ENCODE measurements at regions not wholly inside any gene's neighbourhood (a gene's known extent, or its start where the extent isn't known, plus 50 kb on each side); places are given as distances from the start of the nearest gene placed in this dataset.
"Not testable (repeated sequence)": the region's sequence is repeated elsewhere in the genome, so short reads cannot be mapped to it uniquely, and the experiment has no call there.

DNA sequence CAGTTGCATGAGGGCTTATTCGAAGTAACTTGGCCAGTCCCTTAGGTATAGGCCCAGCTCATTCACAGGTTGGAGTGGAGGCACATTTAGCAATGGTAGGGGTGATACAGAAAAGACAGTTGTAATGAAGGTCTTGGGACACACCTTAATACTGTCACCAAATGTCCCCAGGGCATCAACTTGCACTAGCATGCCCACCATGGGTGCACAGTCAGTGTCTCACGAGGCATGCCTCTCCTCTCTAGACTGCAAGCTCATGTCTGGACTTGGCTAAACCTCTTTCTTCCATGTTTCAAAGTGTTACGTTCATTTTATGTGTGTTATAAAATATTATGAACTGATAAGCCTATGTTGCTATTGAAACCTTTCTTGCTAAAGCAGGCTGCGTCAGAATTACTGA is 124.0 kb upstream of the ECI2 start:
- intact Hi-C loops (cut with DNase I): no loop called here
- H3K4me3 ChIP-seq (ENCODE audit: low read length in 2 of 2): no peak overlapping the region
- DNase-seq (no peak), ATAC-seq (ENCODE audit: low FRiP score) (no peak)
- H3K36me3 ChIP-seq (ENCODE audit: control insufficient read depth in 1 of 2, insufficient read depth in 2 of 2, low read length in 1 of 2): no peaks in the 10 kb centered on the region
- H3K4me1 ChIP-seq (ENCODE audit: control insufficient read depth in 1 of 2, insufficient read depth in 2 of 2, low read length in 2 of 2): no peaks in the 10 kb centered on the region
- H3K27me3 ChIP-seq (ENCODE audit: control insufficient read depth in 1 of 2, insufficient read depth in 2 of 2, low read length in 1 of 2): no peaks in the 10 kb centered on the region
- 79 to 88% methylated on average over 4 of the region's 4 CpGs for WGBS, 2 donors
- no peaks in the 10 kb centered on the region for H3K9me3 ChIP-seq (ENCODE audit: control insufficient read depth, low read length)
- no peak overlapping the region for H3K27ac ChIP-seq (ENCODE audit: low read depth in 1 of 2, low read length in 2 of 2)

DNA sequence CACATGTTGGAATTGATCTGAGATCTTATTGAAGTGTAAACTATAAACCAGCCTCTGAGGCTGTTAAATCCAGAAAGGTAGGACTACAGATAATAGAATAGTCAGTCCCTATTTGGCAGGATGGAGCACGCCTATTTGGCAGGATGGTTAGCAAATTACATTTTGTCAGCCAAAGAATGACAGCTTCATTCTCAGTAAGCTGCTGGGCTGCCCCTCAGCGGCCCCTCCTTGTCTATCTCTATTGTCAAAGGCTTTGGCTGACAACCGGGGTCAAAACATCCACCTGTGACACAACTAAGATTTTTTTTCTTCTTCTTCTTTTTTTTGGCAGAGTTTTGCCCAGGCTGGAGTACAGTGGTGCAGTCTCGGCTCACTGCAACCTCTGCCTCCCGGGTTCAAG is 123.4 kb upstream of the ECI2 start:
- H3K9me3 ChIP-seq (ENCODE audit: control insufficient read depth, low read length): no peaks in the 10 kb centered on the region
- no peaks in the 10 kb centered on the region for H3K27me3 ChIP-seq (ENCODE audit: control insufficient read depth in 1 of 2, insufficient read depth in 2 of 2, low read length in 1 of 2)
- H3K4me1 ChIP-seq (ENCODE audit: control insufficient read depth in 1 of 2, insufficient read depth in 2 of 2, low read length in 2 of 2): no peaks in the 10 kb centered on the region
- no peaks in the 10 kb centered on the region for H3K36me3 ChIP-seq (ENCODE audit: control insufficient read depth in 1 of 2, insufficient read depth in 2 of 2, low read length in 1 of 2)
- ATAC-seq (ENCODE audit: low FRiP score) (no peak), DNase-seq (no peak)
- no peak overlapping the region for H3K4me3 ChIP-seq (ENCODE audit: low read length in 2 of 2)
- intact Hi-C loops (cut with DNase I): no loop called here
- 92 to 93% methylated on average over 5 of the region's 5 CpGs for WGBS, 2 donors
- H3K27ac ChIP-seq (ENCODE audit: low read depth in 1 of 2, low read length in 2 of 2): no peak overlapping the region

DNA sequence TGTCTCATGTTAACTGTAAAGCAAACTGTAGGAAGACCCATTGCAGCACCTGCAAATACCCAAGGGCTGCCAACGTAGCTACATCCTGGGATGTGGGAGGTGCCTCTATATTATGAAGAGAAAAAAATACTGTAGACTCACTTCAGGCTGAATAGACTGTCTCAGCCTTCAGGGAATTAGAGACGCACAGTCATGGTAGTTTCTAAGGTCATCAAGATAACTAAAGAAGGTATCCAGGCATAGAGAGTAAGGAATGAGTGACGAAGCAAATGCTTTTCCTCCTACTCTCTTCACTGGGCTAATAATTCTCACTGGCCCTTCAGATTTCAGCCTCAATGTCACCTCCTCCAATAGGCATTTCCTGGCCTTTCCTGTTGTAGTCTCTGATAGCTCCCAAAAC is 121.6 kb upstream of the ECI2 start:
- DNase-seq (no peak), ATAC-seq (ENCODE audit: low FRiP score) (no peak)
- H3K27ac ChIP-seq (ENCODE audit: low read depth in 1 of 2, low read length in 2 of 2): no peak overlapping the region
- no peaks in the 10 kb centered on the region for H3K4me1 ChIP-seq (ENCODE audit: control insufficient read depth in 1 of 2, insufficient read depth in 2 of 2, low read length in 2 of 2)
- no peak overlapping the region for H3K4me3 ChIP-seq (ENCODE audit: low read length in 2 of 2)
- intact Hi-C loops (cut with DNase I): no loop called here
- no peaks in the 10 kb centered on the region for H3K27me3 ChIP-seq (ENCODE audit: control insufficient read depth in 1 of 2, insufficient read depth in 2 of 2, low read length in 1 of 2)
- H3K9me3 ChIP-seq (ENCODE audit: control insufficient read depth, low read length): no peaks in the 10 kb centered on the region
- WGBS, 2 donors: 90 to 92% methylated on average over 3 of the region's 3 CpGs
- no peaks in the 10 kb centered on the region for H3K36me3 ChIP-seq (ENCODE audit: control insufficient read depth in 1 of 2, insufficient read depth in 2 of 2, low read length in 1 of 2)

DNA sequence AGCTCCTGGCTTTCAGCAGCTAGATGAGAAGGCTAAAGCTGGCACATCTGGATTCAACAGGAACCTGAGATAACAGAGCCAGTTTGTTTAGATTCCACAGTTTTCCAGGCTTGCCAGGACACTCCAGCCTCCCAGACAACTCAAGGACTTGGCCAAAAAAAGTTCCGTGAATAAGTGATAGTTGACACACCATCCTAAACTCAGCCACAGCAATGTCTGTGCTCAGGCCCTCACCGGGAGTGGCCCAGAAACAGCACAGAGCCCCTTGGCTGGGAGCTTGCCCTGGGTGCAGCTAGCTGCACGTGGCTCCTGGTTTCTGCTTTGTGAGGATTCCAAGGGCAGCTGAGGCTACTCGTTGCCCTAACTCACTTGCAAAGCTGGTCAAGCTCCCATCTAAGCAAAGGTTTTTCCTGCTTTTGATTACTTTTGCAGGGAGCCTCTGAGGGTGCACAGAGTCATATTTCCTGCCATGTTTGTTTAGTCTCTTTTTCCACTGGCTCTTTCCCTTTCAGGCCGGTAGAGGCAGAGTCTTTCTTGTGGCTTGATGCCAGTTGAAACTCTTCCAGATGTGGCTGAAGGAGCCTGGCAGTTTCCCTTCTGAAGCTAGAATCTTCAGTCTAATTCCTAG is 118.3 kb upstream of the ECI2 start:
- Histone ChIP-seq H3K9me3 (ENCODE audit: control insufficient read depth, low read length) (no peaks in the 10 kb centered on the region), H3K36me3 (ENCODE audit: control insufficient read depth in 1 of 2, insufficient read depth in 2 of 2, low read length in 1 of 2) (no peaks in the 10 kb centered on the region), H3K4me1 (ENCODE audit: control insufficient read depth in 1 of 2, insufficient read depth in 2 of 2, low read length in 2 of 2) (no peaks in the 10 kb centered on the region), H3K27me3 (ENCODE audit: control insufficient read depth in 1 of 2, insufficient read depth in 2 of 2, low read length in 1 of 2) (no peaks in the 10 kb centered on the region), H3K4me3 (ENCODE audit: low read length in 2 of 2) (no peak overlapping the region), H3K27ac (ENCODE audit: low read depth in 1 of 2, low read length in 2 of 2) (peak overlapping the region in 1 of 2 donors; percentile 25)
- 0 to 4% methylated on average over 5 of the region's 5 CpGs for WGBS, 2 donors
- ATAC-seq (ENCODE audit: low FRiP score): peak; percentile 52
- intact Hi-C loops (cut with DNase I): no loop called here
- DNase-seq: peak in 1 of 2 donors; percentile 48

DNA sequence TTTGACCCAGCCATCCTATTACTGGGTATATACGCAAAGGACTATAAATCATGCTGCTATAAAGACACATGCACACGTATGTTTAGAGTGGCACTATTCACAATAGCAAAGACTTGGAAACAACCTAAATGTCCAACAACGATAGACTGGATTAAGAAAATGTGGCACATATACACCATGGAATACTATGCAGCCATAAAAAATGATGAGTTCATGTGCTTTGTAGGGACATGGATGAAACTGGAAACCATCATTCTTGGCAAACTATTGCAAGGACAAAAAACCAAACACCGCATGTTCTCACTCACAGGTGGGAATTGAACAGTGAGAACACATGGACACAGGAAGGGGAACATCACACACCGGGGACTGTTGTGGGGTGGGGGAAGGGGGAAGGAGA is 117.1 kb upstream of the ECI2 start:
- ATAC-seq (ENCODE audit: low FRiP score); H3K27me3 ChIP-seq (ENCODE audit: control insufficient read depth in 1 of 2, insufficient read depth in 2 of 2, low read length in 1 of 2); H3K4me3 ChIP-seq (ENCODE audit: low read length in 2 of 2); H3K9me3 ChIP-seq (ENCODE audit: control insufficient read depth, low read length); DNase-seq; H3K27ac ChIP-seq (ENCODE audit: low read depth in 1 of 2, low read length in 2 of 2); intact Hi-C loops (cut with DNase I); H3K36me3 ChIP-seq (ENCODE audit: control insufficient read depth in 1 of 2, insufficient read depth in 2 of 2, low read length in 1 of 2); H3K4me1 ChIP-seq (ENCODE audit: control insufficient read depth in 1 of 2, insufficient read depth in 2 of 2, low read length in 2 of 2): not testable (repeated sequence)
- WGBS, 2 donors: 95 to 98% methylated on average over 5 of the region's 5 CpGs

DNA sequence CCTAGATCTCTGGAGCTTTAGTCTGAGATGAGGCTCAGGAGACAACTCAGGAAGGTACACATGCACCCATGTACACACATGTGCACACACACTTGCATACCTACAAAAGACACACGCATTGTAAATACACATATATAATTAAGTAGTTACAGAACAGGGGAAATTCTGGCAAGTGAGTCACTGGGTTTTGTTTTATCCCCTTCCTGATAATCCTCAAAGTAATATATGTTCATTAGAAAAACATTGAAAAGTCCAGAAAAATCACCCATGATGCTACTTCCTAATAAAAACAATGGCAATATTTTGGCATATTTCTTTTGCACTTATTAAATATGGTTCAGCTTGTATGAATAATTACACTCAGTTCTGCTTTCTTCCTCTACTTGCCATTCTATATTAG is 115.3 kb upstream of the ECI2 start:
- intact Hi-C loops (cut with DNase I): no loop called here
- ATAC-seq (ENCODE audit: low FRiP score) (no peak), DNase-seq (no peak)
- Histone ChIP-seq H3K4me3 (ENCODE audit: low read length in 2 of 2) (no peak overlapping the region), H3K36me3 (ENCODE audit: control insufficient read depth in 1 of 2, insufficient read depth in 2 of 2, low read length in 1 of 2) (no peaks in the 10 kb centered on the region), H3K9me3 (ENCODE audit: control insufficient read depth, low read length) (no peaks in the 10 kb centered on the region), H3K27me3 (ENCODE audit: control insufficient read depth in 1 of 2, insufficient read depth in 2 of 2, low read length in 1 of 2) (no peaks in the 10 kb centered on the region), H3K4me1 (ENCODE audit: control insufficient read depth in 1 of 2, insufficient read depth in 2 of 2, low read length in 2 of 2) (no peaks in the 10 kb centered on the region), H3K27ac (ENCODE audit: low read depth in 1 of 2, low read length in 2 of 2) (no peak overlapping the region)
- 91 to 97% methylated on average over 1 of the region's 1 CpG for WGBS, 2 donors

DNA sequence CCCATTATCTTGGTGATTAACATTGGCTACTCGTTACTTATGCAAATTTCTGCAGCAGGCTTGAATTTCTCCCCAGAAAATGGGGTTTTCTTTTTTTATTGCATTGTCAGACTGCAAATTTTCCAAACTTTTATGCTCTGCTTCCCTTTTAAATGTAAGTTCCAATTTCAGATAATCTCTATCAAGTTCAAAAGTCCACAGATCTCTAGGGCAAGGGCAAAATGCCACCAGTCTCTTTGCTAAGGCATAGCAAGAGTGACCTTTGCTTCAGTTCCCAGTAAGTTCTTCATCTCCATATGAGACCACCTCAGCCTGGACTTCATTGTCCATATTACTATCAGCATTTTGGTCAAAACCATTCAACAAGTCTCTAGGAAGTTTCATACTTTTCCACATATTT is 108.5 kb upstream of the ECI2 start:
- DNase-seq; ATAC-seq (ENCODE audit: low FRiP score); H3K27me3 ChIP-seq (ENCODE audit: control insufficient read depth in 1 of 2, insufficient read depth in 2 of 2, low read length in 1 of 2); H3K4me1 ChIP-seq (ENCODE audit: control insufficient read depth in 1 of 2, insufficient read depth in 2 of 2, low read length in 2 of 2); H3K9me3 ChIP-seq (ENCODE audit: control insufficient read depth, low read length); H3K27ac ChIP-seq (ENCODE audit: low read depth in 1 of 2, low read length in 2 of 2); H3K36me3 ChIP-seq (ENCODE audit: control insufficient read depth in 1 of 2, insufficient read depth in 2 of 2, low read length in 1 of 2); H3K4me3 ChIP-seq (ENCODE audit: low read length in 2 of 2); intact Hi-C loops (cut with DNase I): not testable (repeated sequence)
- WGBS, 2 donors: 92 to 100% methylated on average over 1 of the region's 1 CpG

DNA sequence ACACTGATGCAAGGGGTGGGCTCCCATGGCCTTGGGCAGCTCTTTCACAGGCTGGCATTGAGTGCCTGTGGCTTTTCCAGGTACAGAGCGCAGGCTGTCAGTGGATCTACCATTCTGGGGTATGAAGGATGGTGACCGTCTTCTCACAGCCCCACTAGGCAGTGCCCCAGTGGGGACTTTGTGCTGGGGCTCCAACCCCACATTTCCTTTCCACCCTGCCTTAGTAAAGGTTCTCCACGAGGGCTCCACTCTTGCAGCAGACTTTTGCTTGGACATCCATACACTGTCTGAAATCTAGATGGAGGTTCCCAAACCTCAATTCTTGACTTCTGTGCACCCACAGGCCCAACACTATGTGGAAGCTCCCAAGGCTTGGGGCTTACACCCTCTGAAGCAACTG is 107.9 kb upstream of the ECI2 start:
- Histone ChIP-seq H3K9me3 (ENCODE audit: control insufficient read depth, low read length) (no peaks in the 10 kb centered on the region), H3K27me3 (ENCODE audit: control insufficient read depth in 1 of 2, insufficient read depth in 2 of 2, low read length in 1 of 2) (no peaks in the 10 kb centered on the region), H3K4me3 (ENCODE audit: low read length in 2 of 2) (no peak overlapping the region), H3K4me1 (ENCODE audit: control insufficient read depth in 1 of 2, insufficient read depth in 2 of 2, low read length in 2 of 2) (no peaks in the 10 kb centered on the region), H3K36me3 (ENCODE audit: control insufficient read depth in 1 of 2, insufficient read depth in 2 of 2, low read length in 1 of 2) (no peaks in the 10 kb centered on the region), H3K27ac (ENCODE audit: low read depth in 1 of 2, low read length in 2 of 2) (no peak overlapping the region)
- intact Hi-C loops (cut with DNase I): no loop called here
- ATAC-seq (ENCODE audit: low FRiP score) (no peak), DNase-seq (no peak)
- WGBS, 2 donors: 82 to 94% methylated on average over 3 of the region's 3 CpGs

DNA sequence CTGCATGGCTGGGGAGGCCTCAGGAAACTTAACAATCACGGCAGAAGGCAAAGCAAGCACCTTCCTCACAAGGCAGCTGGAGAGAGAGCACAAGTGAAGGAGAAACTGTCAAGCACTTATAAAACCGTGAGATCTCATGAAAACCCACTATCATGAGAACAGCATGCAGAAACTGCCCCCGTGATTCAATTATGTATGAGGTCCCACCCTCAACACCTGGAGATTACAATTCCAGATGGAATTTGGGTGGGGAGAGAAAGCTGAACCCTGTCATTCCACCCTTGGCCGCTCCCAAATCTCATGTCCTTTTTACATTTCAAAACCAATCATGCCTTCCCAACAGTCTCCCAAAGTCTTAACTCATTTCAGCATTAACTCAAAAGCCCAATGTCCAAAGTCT is 107.2 kb upstream of the ECI2 start:
- H3K27ac ChIP-seq (ENCODE audit: low read depth in 1 of 2, low read length in 2 of 2): no peak overlapping the region
- ATAC-seq (ENCODE audit: low FRiP score): no peak
- WGBS, 2 donors: 77 to 94% methylated on average over 4 of the region's 4 CpGs
- H3K4me1 ChIP-seq (ENCODE audit: control insufficient read depth in 1 of 2, insufficient read depth in 2 of 2, low read length in 2 of 2): no peaks in the 10 kb centered on the region
- no peak overlapping the region for H3K4me3 ChIP-seq (ENCODE audit: low read length in 2 of 2)
- intact Hi-C loops (cut with DNase I): no loop called here
- no peaks in the 10 kb centered on the region for H3K9me3 ChIP-seq (ENCODE audit: control insufficient read depth, low read length)
- no peaks in the 10 kb centered on the region for H3K27me3 ChIP-seq (ENCODE audit: control insufficient read depth in 1 of 2, insufficient read depth in 2 of 2, low read length in 1 of 2)
- no peaks in the 10 kb centered on the region for H3K36me3 ChIP-seq (ENCODE audit: control insufficient read depth in 1 of 2, insufficient read depth in 2 of 2, low read length in 1 of 2)
- no peak for DNase-seq
